GM10266 (cell line): ENCODE measurements at regions not wholly inside any gene's neighbourhood (a gene's known extent, or its start where the extent isn't known, plus 50 kb on each side); places are given as distances from the start of the nearest gene placed in this dataset.

Experiments
- DNase-seq: peaks from one replicate; pipeline ENCODE4 v3.0.0; 2012; ENCODE audit errors: extremely low spot score
- CTCF ChIP-seq: IDR thresholded peaks from 2 replicates; pipeline ENCODE4 v1.5.1; 2012; ENCODE audit warnings: mild to moderate bottlenecking, low read depth; ENCODE audit not compliant: control insufficient read depth, insufficient read depth; ENCODE audit errors: missing control alignments

DNA sequence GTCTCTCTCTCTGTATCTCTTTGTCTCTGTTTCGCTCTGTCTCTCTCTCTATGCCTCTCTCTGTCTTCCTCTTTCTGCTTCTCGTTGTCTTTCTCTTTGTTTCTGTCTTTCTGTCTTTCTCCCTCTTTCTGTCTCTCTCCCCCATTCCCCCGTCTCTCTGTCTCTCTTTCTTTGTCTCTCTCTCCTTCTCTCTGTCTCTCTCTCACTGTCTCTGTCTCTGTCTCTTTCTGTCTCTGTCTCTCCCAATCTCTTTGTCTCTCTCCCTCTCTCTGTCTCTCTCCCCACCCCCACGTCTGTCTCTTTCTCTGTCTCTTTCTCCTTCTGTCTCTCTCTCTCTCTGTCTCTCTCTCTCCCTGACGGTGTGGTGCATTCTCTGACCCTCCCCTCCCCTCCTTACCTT lies 71.9 kb upstream of the ZNF516 start:
- TF ChIP-seq CTCF: no peak
- DNase-seq: no peak

GRCh38 chr18:76565238-76566173 lies 70.5 kb upstream of the ZNF516 start:
- no peak for DNase-seq
- no peak for TF ChIP-seq CTCF

- TF ChIP-seq CTCF: no peak
These were observed 69.7 kb upstream of the ZNF516 start for GRCh38 chr18:76564655-76565237.

GRCh38 chr18:76564117-76564516 lies 69.1 kb upstream of the ZNF516 start:
- no peak for TF ChIP-seq CTCF
- DNase-seq: no peak

More at GRCh38 chr18:76564655-76565237, 69.7 kb upstream of the ZNF516 start:
- DNase-seq: no peak

GRCh38 chr18:76562286-76563122 lies 67.5 kb upstream of the ZNF516 start:
- TF ChIP-seq CTCF: no peak

GRCh38 chr18:76558881-76559667 lies 64.0 kb upstream of the ZNF516 start:
- no peak for TF ChIP-seq CTCF

More at GRCh38 chr18:76562286-76563122, 67.5 kb upstream of the ZNF516 start:
- no peak for DNase-seq

More at GRCh38 chr18:76558881-76559667, 64.0 kb upstream of the ZNF516 start:
- DNase-seq: no peak
